Neural progenitor cell (in vitro differentiated cells): ENCODE measurements at regions not wholly inside any gene's neighbourhood (a gene's known extent, or its start where the extent isn't known, plus 50 kb on each side); places are given as distances from the start of the nearest gene placed in this dataset.

Experiments
- EZH2 ChIP-seq: fragments of 200-600 bp; sonication (generic); IDR thresholded peaks from 2 replicates; pipeline ENCODE4 v1.6.1; 2017; ENCODE audit warnings: antibody characterized with exemption, mild to moderate bottlenecking, moderate library complexity
- EZH2phosphoT487 ChIP-seq: fragments of 200-600 bp; sonication (generic); IDR thresholded peaks from 2 replicates; pipeline ENCODE4 v1.6.1; 2017; ENCODE audit warnings: antibody characterized with exemption
- TF ChIP-seq, protein P1 (sequence below): fragments of 200-600 bp; sonication (generic); IDR thresholded peaks from 2 replicates; pipeline ENCODE4 v1.5.1; 2017; ENCODE audit warnings: antibody characterized with exemption, mild to moderate bottlenecking

DNA sequence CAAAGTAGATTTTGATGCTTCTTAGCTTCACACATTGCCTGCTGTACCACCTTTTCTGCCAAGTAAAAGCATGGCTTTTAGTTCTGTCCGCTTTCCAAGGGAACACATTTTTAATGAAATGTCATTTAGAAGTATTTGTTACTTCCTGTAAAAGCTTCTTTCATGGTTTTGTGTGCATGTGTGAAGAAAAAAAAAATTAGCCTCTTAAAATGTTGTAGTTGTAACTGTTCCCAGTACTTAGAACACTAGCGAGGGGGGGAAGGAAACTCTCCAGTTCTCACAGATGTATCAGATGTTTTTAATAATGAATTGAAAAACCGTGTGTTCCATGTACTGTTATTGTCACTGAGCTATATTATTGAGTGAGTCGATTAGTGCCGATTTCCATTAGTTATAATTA is 568.3 kb upstream of the ADGRL2 start:
- TF ChIP-seq EZH2 (no peak), EZH2phosphoT487 (no peak)
- TF ChIP-seq, protein P1, sequence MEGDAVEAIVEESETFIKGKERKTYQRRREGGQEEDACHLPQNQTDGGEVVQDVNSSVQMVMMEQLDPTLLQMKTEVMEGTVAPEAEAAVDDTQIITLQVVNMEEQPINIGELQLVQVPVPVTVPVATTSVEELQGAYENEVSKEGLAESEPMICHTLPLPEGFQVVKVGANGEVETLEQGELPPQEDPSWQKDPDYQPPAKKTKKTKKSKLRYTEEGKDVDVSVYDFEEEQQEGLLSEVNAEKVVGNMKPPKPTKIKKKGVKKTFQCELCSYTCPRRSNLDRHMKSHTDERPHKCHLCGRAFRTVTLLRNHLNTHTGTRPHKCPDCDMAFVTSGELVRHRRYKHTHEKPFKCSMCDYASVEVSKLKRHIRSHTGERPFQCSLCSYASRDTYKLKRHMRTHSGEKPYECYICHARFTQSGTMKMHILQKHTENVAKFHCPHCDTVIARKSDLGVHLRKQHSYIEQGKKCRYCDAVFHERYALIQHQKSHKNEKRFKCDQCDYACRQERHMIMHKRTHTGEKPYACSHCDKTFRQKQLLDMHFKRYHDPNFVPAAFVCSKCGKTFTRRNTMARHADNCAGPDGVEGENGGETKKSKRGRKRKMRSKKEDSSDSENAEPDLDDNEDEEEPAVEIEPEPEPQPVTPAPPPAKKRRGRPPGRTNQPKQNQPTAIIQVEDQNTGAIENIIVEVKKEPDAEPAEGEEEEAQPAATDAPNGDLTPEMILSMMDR, result no peak
